ENCODE measurements at regions not wholly inside any gene's neighbourhood (a gene's known extent, or its start where the extent isn't known, plus 50 kb on each side); places are given as distances from the start of the nearest gene placed in this dataset.

DNA sequence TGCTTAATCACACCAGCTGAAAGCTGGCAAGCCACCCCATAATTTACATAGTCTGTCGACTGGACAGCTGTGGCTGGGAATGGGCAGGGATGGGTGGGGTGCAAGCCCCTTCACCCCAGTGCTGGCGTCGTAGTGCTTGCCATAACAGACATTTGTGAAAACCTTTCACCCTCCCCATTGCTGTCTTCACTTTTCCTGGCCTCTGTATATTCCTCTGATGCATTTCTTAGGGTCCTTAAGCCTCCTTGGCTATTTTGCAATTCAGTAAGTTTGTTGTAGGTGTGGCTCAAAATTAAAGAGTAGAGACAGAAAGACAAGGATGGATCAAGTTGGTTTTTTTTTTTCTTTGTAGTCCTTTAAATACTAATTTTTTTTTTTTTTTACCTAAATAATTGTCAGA, 383.3 kb upstream of the MCTP2 start:
- TF ChIP-seq CTCF (IDR thresholded peaks at IDR 0.05) = no peak
- TF ChIP-seq POLR2A (IDR thresholded peaks at IDR 0.05) = no peak
